ENCODE measurements at regions not wholly inside any gene's neighbourhood (a gene's known extent, or its start where the extent isn't known, plus 50 kb on each side); places are given as distances from the start of the nearest gene placed in this dataset.

DNA sequence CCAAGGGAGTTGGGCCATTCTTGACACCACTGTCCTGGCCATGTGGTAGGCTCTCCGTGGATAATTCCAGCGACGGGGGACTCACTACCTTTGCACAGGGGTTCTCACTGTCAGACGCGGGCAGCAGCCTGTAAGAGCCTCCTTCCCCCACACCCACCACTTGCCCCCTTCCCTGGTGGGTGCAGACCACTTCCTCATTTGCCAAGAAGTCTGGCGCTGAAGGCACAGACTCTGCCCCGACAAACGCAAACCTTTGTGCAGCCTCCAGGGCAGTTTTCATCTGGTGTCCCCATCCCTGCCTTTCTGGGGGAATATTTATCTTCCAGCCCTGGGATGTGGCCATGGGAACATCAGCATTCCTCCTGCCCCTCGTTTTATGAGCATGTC, 422.5 kb downstream of the SHANK2 start:
- TF ChIP-seq, protein P1, sequence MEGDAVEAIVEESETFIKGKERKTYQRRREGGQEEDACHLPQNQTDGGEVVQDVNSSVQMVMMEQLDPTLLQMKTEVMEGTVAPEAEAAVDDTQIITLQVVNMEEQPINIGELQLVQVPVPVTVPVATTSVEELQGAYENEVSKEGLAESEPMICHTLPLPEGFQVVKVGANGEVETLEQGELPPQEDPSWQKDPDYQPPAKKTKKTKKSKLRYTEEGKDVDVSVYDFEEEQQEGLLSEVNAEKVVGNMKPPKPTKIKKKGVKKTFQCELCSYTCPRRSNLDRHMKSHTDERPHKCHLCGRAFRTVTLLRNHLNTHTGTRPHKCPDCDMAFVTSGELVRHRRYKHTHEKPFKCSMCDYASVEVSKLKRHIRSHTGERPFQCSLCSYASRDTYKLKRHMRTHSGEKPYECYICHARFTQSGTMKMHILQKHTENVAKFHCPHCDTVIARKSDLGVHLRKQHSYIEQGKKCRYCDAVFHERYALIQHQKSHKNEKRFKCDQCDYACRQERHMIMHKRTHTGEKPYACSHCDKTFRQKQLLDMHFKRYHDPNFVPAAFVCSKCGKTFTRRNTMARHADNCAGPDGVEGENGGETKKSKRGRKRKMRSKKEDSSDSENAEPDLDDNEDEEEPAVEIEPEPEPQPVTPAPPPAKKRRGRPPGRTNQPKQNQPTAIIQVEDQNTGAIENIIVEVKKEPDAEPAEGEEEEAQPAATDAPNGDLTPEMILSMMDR (IDR thresholded peaks at IDR 0.05; ENCODE audit: low read depth, low read length): no peak
- TF ChIP-seq POLR2A (IDR thresholded peaks at IDR 0.05; ENCODE audit: extremely low read depth, insufficient read length): no peak
- TF ChIP-seq, protein P2, sequence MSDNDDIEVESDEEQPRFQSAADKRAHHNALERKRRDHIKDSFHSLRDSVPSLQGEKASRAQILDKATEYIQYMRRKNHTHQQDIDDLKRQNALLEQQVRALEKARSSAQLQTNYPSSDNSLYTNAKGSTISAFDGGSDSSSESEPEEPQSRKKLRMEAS (IDR thresholded peaks at IDR 0.05; ENCODE audit: low read depth, low read length): no peak
- TF ChIP-seq MYC (IDR thresholded peaks at IDR 0.05; ENCODE audit: low read depth, low read length): no peak

Measured in NB4 (cell line).